ENCODE measurements at regions not wholly inside any gene's neighbourhood (a gene's known extent, or its start where the extent isn't known, plus 50 kb on each side); places are given as distances from the start of the nearest gene placed in this dataset.

DNA sequence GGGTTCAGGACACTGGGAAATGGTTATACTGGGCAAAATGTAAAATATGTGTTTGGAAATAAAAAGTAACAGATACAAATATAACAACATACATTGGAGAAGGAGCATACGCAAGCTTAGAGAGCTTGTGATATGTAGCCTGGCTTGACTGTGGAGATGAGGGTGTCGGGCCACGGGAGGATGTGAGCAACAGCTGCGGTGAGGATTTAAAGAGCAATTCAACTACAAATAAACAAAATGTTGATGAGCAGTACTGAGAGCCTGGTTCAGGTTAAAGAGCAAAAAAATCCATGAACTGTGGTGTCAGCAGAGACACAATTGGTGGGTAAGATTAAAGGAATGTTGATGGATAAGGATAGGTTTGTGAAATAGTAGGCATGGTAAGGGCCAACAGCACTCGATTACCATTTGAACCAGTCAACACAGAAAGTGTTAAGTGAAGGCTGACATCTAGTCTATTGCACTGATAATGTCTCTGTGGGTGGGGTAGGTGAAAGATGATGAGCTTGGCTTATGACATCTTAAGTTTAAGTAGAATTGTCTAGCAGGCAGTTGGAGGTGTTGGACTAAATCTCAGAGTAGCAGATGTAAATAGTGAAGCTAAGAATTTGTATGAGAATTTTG, 723.2 kb downstream of the EPM2A start:
- TF ChIP-seq ATF3 (CRISPR knock-in tag; conservative IDR thresholded peaks at IDR 0.05), result no peak
- no peak for TF ChIP-seq GRHL2 (CRISPR knock-in tag; IDR thresholded peaks at IDR 0.05; ENCODE audit: insufficient replicate concordance, severe bottlenecking)
- TF ChIP-seq NR1H2 (CRISPR knock-in tag; IDR thresholded peaks at IDR 0.05), result no peak
- TF ChIP-seq ATF2 (CRISPR knock-in tag; IDR thresholded peaks at IDR 0.05; ENCODE audit: borderline replicate concordance, low read depth), result no peak
- TF ChIP-seq NR2C2 (CRISPR knock-in tag; IDR thresholded peaks at IDR 0.05), result no peak
- TF ChIP-seq PRDM15 (CRISPR knock-in tag; IDR thresholded peaks at IDR 0.05), result no peak
- Mint-ChIP-seq H3K36me3 (peaks cover 3% of the 10 kb centered on the region; the same call in 1 of the 2 replicates), H3K4me3 (no peak overlapping the region), H3K27ac (no peak overlapping the region), H3K4me1 (peaks cover 18% of the 10 kb centered on the region), H3K27me3 (ENCODE audit: low read depth) (peaks cover 19% of the 10 kb centered on the region), H3K9me3 (peaks cover 11% of the 10 kb centered on the region)
- no peak for ATAC-seq
- POLR2A ChIA-PET, result no interaction called here
- DNase-seq (ENCODE audit: low spot score), result no peak
- CTCF ChIA-PET, result no interaction called here

DNA sequence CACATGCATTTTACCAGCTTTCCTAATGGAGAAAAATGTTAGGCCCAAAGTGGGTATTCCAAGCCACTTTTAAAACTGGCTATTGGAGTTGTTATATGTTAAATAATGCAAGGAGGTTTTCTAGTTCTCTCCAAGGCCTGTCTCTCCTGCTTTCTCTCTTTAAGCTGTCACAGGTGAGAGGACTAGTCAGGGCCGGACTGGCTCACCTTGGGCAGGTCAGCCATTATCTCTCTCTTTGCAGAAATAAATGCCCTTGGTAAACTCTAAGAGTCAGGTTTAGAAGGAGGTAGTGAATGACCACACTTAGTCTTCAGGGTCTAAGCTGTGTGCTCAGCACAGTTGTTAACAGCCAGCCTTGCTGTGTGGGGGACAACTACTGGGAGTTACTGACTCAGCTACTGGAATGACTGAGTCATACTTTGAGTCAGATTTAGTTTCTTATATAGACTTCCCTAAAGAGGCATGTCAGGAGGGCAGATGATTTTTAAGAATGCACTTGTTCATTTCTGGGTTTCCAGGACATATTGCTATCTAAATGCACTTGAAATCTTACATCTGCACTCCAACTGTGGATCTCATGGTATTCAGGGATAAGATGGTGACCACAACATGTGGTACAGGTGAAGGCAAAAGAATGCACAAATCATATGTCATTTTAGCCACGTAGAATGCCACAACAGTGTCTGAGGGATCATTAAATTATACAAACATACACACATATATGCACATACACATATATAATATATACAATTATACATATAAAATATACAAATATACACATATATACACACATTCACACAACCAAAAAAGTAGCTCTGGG, 719.4 kb downstream of the EPM2A start:
- CTCF ChIA-PET, result interaction anchor here (0.6 kb wide), 1 partner anchor 301 kb away, joined by 4 read pairs; no protein-coding TSS in a partner anchor
- no peak for ATAC-seq
- H3K9me3 Mint-ChIP-seq, result peaks cover 4% of the 10 kb centered on the region; the same call in 1 of the 2 replicates
- TF ChIP-seq PRDM15 (CRISPR knock-in tag; IDR thresholded peaks at IDR 0.05), result no peak
- no peak for TF ChIP-seq ZNF219 (CRISPR knock-in tag; IDR thresholded peaks at IDR 0.05; ENCODE audit: borderline replicate concordance)
- TF ChIP-seq, protein P1, sequence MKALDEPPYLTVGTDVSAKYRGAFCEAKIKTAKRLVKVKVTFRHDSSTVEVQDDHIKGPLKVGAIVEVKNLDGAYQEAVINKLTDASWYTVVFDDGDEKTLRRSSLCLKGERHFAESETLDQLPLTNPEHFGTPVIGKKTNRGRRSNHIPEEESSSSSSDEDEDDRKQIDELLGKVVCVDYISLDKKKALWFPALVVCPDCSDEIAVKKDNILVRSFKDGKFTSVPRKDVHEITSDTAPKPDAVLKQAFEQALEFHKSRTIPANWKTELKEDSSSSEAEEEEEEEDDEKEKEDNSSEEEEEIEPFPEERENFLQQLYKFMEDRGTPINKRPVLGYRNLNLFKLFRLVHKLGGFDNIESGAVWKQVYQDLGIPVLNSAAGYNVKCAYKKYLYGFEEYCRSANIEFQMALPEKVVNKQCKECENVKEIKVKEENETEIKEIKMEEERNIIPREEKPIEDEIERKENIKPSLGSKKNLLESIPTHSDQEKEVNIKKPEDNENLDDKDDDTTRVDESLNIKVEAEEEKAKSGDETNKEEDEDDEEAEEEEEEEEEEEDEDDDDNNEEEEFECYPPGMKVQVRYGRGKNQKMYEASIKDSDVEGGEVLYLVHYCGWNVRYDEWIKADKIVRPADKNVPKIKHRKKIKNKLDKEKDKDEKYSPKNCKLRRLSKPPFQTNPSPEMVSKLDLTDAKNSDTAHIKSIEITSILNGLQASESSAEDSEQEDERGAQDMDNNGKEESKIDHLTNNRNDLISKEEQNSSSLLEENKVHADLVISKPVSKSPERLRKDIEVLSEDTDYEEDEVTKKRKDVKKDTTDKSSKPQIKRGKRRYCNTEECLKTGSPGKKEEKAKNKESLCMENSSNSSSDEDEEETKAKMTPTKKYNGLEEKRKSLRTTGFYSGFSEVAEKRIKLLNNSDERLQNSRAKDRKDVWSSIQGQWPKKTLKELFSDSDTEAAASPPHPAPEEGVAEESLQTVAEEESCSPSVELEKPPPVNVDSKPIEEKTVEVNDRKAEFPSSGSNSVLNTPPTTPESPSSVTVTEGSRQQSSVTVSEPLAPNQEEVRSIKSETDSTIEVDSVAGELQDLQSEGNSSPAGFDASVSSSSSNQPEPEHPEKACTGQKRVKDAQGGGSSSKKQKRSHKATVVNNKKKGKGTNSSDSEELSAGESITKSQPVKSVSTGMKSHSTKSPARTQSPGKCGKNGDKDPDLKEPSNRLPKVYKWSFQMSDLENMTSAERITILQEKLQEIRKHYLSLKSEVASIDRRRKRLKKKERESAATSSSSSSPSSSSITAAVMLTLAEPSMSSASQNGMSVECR (CRISPR knock-in tag; IDR thresholded peaks at IDR 0.05; ENCODE audit: borderline replicate concordance), result no peak
- TF ChIP-seq NFATC4 (CRISPR knock-in tag; IDR thresholded peaks at IDR 0.05), result no peak
- TF ChIP-seq, protein P2, sequence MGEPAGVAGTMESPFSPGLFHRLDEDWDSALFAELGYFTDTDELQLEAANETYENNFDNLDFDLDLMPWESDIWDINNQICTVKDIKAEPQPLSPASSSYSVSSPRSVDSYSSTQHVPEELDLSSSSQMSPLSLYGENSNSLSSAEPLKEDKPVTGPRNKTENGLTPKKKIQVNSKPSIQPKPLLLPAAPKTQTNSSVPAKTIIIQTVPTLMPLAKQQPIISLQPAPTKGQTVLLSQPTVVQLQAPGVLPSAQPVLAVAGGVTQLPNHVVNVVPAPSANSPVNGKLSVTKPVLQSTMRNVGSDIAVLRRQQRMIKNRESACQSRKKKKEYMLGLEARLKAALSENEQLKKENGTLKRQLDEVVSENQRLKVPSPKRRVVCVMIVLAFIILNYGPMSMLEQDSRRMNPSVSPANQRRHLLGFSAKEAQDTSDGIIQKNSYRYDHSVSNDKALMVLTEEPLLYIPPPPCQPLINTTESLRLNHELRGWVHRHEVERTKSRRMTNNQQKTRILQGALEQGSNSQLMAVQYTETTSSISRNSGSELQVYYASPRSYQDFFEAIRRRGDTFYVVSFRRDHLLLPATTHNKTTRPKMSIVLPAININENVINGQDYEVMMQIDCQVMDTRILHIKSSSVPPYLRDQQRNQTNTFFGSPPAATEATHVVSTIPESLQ (CRISPR knock-in tag; IDR thresholded peaks at IDR 0.05), result no peak
- no peak for TF ChIP-seq ATF1 (CRISPR knock-in tag; IDR thresholded peaks at IDR 0.05)
- TF ChIP-seq ZNF396 (CRISPR knock-in tag; IDR thresholded peaks at IDR 0.05; ENCODE audit: borderline replicate concordance), result no peak
- TF ChIP-seq, protein P3, sequence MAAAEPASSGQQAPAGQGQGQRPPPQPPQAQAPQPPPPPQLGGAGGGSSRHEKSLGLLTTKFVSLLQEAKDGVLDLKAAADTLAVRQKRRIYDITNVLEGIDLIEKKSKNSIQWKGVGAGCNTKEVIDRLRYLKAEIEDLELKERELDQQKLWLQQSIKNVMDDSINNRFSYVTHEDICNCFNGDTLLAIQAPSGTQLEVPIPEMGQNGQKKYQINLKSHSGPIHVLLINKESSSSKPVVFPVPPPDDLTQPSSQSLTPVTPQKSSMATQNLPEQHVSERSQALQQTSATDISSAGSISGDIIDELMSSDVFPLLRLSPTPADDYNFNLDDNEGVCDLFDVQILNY (CRISPR knock-in tag; IDR thresholded peaks at IDR 0.05), result no peak

More for the DNA sequence above, 719.4 kb downstream of the EPM2A start:
- H3K4me3 Mint-ChIP-seq, result no peak overlapping the region
- no peaks in the 10 kb centered on the region for H3K27me3 Mint-ChIP-seq (ENCODE audit: low read depth)
- no peak overlapping the region; the same call in 1 of the 2 replicates for H3K27ac Mint-ChIP-seq
- no peak for DNase-seq (ENCODE audit: low spot score)
- H3K4me1 Mint-ChIP-seq, result peaks cover 11% of the 10 kb centered on the region
- POLR2A ChIA-PET, result no interaction called here
- no peaks in the 10 kb centered on the region for H3K36me3 Mint-ChIP-seq

All from WTC11 (cell line).